H1 (cell line): ENCODE measurements at regions not wholly inside any gene's neighbourhood (a gene's known extent, or its start where the extent isn't known, plus 50 kb on each side); places are given as distances from the start of the nearest gene placed in this dataset.

Experiments
- CTCF ChIA-PET: fragments of 300-600 bp; sonication (Branson Sonifier 250); formaldehyde crosslinking; loops from one replicate; lab custom pipeline; 2021; ENCODE audit not compliant: partially characterized antibody; lab: Charles Lee
- POLR2A ChIA-PET: fragments of 300-600 bp; sonication (Branson Sonifier 250); formaldehyde crosslinking; loops from one replicate; lab custom pipeline; 2021; ENCODE audit warnings: inconsistent platforms; ENCODE audit not compliant: partially characterized antibody; lab: Charles Lee
- DNase-seq, 2 experiments: peaks; one replicate each; pipeline versions ENCODE4 v3.0.0 to v3.0.0-alpha.2; 2010 to 2022; ENCODE audit warnings: low spot score in 2 of 2, low read depth in 1 of 2, mixed read lengths in 1 of 2
- FAIRE-seq: peaks from 2 replicates; lab custom pipeline; 2011; peaks lifted over from hg19 to GRCh38; lab: Jason Lieb, UNC
- H2AFZ ChIP-seq: 2 replicates; pipeline ENCODE4 v1.8.1; 2012; ENCODE audit warnings: low read length, inconsistent platforms
- H2AK5ac ChIP-seq: 2 replicates; pipeline ENCODE4 v1.6.1; 2013; ENCODE audit warnings: low read depth, low read length
- H2BK120ac ChIP-seq: replicated peaks from 2 replicates; pipeline ENCODE3; 2013; ENCODE audit warnings: low read depth, low read length, inconsistent platforms
- H2BK12ac ChIP-seq: 2 replicates; pipeline ENCODE4 v1.6.1; 2013; ENCODE audit warnings: low read depth, low read length
- H2BK15ac ChIP-seq: 2 replicates; pipeline ENCODE4 v1.6.1; 2013; ENCODE audit warnings: low read length
- H2BK20ac ChIP-seq: 2 replicates; pipeline ENCODE4 v1.6.1; 2013; ENCODE audit warnings: low read length
- H2BK5ac ChIP-seq: 2 replicates; pipeline ENCODE4 v1.6.1; 2013; ENCODE audit warnings: low read depth, low read length
- H3K14ac ChIP-seq: 2 replicates; pipeline ENCODE4 v1.6.1; 2013; ENCODE audit warnings: inconsistent platforms; ENCODE audit not compliant: insufficient read length
- H3K18ac ChIP-seq: 2 replicates; pipeline ENCODE4 v1.6.1; 2013; ENCODE audit warnings: low read length; ENCODE audit errors: extremely low read depth
- H3K23ac ChIP-seq: 2 replicates; pipeline ENCODE4 v1.6.1; 2013; ENCODE audit warnings: inconsistent platforms; ENCODE audit not compliant: insufficient read length
- H3K23me2 ChIP-seq: 2 replicates; pipeline ENCODE4 v1.6.1; 2013; ENCODE audit warnings: low read depth, low read length
- H3K27ac ChIP-seq: 2 replicates; pipeline ENCODE4 v1.6.1; 2011; ENCODE audit warnings: low read depth, low read length, inconsistent platforms
- H3K27me3 ChIP-seq, 4 experiments: replicated peaks in 1 of 4; 1 replicate in 1 of 4; 2 replicates in 3 of 4; pipeline versions ENCODE4 v1.6.1 to v1.8.1; 2011 to 2013; ENCODE audit warnings: low read length in 3 of 4, mild to moderate bottlenecking in 3 of 4, inconsistent platforms in 2 of 4, mixed read lengths in 2 of 4, moderate library complexity in 1 of 4; ENCODE audit not compliant: control insufficient read depth in 3 of 4, insufficient read depth in 3 of 4; ENCODE audit errors: extremely low read depth in 1 of 4
- H3K36me3 ChIP-seq, 4 experiments: 2 replicates each; pipeline versions ENCODE4 v1.6.1 to v1.8.1; 2011 to 2013; ENCODE audit warnings: mild to moderate bottlenecking in 4 of 4, low read length in 3 of 4, moderate library complexity in 2 of 4, control low read depth in 1 of 4, inconsistent platforms in 1 of 4; ENCODE audit not compliant: insufficient read depth in 4 of 4, control insufficient read depth in 2 of 4
- H3K4ac ChIP-seq: replicated peaks from 2 replicates; pipeline ENCODE3; 2013; ENCODE audit warnings: low read length, low read depth, mixed read lengths, inconsistent platforms; ENCODE audit not compliant: insufficient read length
- H3K4me1 ChIP-seq, 4 experiments: replicated peaks in 1 of 4; 1 replicate in 1 of 4; 2 replicates in 3 of 4; pipeline versions ENCODE4 v1.6.1 to v1.8.1; 2011 to 2013; ENCODE audit warnings: low read length in 3 of 4, inconsistent platforms in 2 of 4, mixed read lengths in 1 of 4; ENCODE audit not compliant: insufficient read depth in 4 of 4, control insufficient read depth in 3 of 4
- H3K4me2 ChIP-seq, 2 experiments: 2 replicates each; pipeline versions ENCODE4 v1.6.1 to v1.8.1; 2011 to 2013; ENCODE audit warnings: low read depth in 2 of 2, low read length in 2 of 2, control low read depth in 1 of 2, inconsistent platforms in 1 of 2, mild to moderate bottlenecking in 1 of 2; ENCODE audit not compliant: insufficient read depth in 1 of 2
- H3K4me3 ChIP-seq, 4 experiments: fragments of 200-600, 300-600 bp in 1 of 4; sonication (generic), shearing (Covaris generic), sonication (Bioruptor Twin) in 1 of 4; 2 replicates each; pipeline versions ENCODE4 v1.5.1 to v1.8.1; 2011 to 2016; ENCODE audit warnings: low read length in 4 of 4, low read depth in 3 of 4, control low read depth in 2 of 4, inconsistent platforms in 2 of 4, mild to moderate bottlenecking in 2 of 4, mixed read lengths in 1 of 4, moderate library complexity in 1 of 4; ENCODE audit not compliant: insufficient read depth in 2 of 4; ENCODE audit errors: extremely low read depth in 1 of 4
- H3K56ac ChIP-seq: replicated peaks from 2 replicates; pipeline ENCODE3; 2013; ENCODE audit warnings: low read depth, mild to moderate bottlenecking, mixed read lengths, low read length, inconsistent platforms; ENCODE audit not compliant: insufficient read length
- H3K79me1 ChIP-seq: 2 replicates; pipeline ENCODE4 v1.6.1; 2013; ENCODE audit warnings: low read depth, low read length, control low read depth
- H3K79me2 ChIP-seq, 2 experiments: 2 replicates each; pipeline versions ENCODE4 v1.6.1 to v1.8.1; 2012 to 2013; ENCODE audit warnings: low read length in 2 of 2, mild to moderate bottlenecking in 2 of 2, inconsistent platforms in 1 of 2; ENCODE audit not compliant: insufficient read depth in 2 of 2, control insufficient read depth in 1 of 2
- H3K9ac ChIP-seq, 4 experiments: replicated peaks in 1 of 4; 1 replicate in 1 of 4; 2 replicates in 3 of 4; pipeline versions ENCODE4 v1.6.1 to v1.8.1; 2011 to 2013; ENCODE audit warnings: low read depth in 3 of 4, low read length in 3 of 4, control low read depth in 2 of 4, mild to moderate bottlenecking in 2 of 4, moderate library complexity in 2 of 4, inconsistent platforms in 1 of 4; ENCODE audit errors: extremely low read depth in 1 of 4
- H3K9me3 ChIP-seq, 2 experiments: 2 replicates each; pipeline versions ENCODE4 v1.6.1 to v1.8.1; 2012 to 2013; ENCODE audit warnings: mild to moderate bottlenecking in 2 of 2, moderate library complexity in 2 of 2, control low read depth in 1 of 2, inconsistent platforms in 1 of 2, low read depth in 1 of 2, low read length in 1 of 2, mixed read lengths in 1 of 2; ENCODE audit not compliant: insufficient read depth in 2 of 2
- H4K20me1 ChIP-seq, 2 experiments: replicated peaks in 1 of 2; 2 replicates each; pipeline versions ENCODE3 to v1.8.1; 2011 to 2013; ENCODE audit warnings: inconsistent platforms in 2 of 2, low read length in 2 of 2, mild to moderate bottlenecking in 1 of 2; ENCODE audit not compliant: insufficient read depth in 2 of 2, control insufficient read depth in 1 of 2
- H4K5ac ChIP-seq: 2 replicates; pipeline ENCODE4 v1.6.1; 2013; ENCODE audit warnings: low read length, low read depth, mixed read lengths, inconsistent platforms; ENCODE audit not compliant: insufficient read length
- H4K8ac ChIP-seq: 2 replicates; pipeline ENCODE4 v1.8.0; 2013; ENCODE audit warnings: mild to moderate bottlenecking, moderate library complexity, low read length, inconsistent platforms; ENCODE audit not compliant: insufficient read depth; ENCODE audit errors: extremely low read depth
- H4K91ac ChIP-seq: replicated peaks from 2 replicates; pipeline ENCODE3; 2013; ENCODE audit warnings: low read length, mixed read lengths, inconsistent platforms; ENCODE audit not compliant: insufficient read length
- CBX5 ChIP-seq: fragments of 300-800, 300-1000 bp; sonication (generic); IDR thresholded peaks from 2 replicates; pipeline ENCODE4 v1.7.1; 2016; ENCODE audit warnings: antibody characterized with exemption, low read length, low read depth
- CBX8 ChIP-seq: fragments of 300-800, 300-1000 bp; sonication (generic); IDR thresholded peaks from 2 replicates; pipeline ENCODE4 v1.7.1; 2016; ENCODE audit warnings: low read depth, low read length, borderline replicate concordance
- FOSL1 ChIP-seq: IDR thresholded peaks from 2 replicates; pipeline ENCODE4 v1.6.1; 2011; ENCODE audit warnings: mild to moderate bottlenecking, low read depth, low read length, moderate library complexity; ENCODE audit not compliant: insufficient read depth
- HDAC2 ChIP-seq, 2 experiments: fragments of 300-600 bp in 1 of 2; sonication (generic) in 1 of 2; IDR thresholded peaks; 2 replicates each; pipeline ENCODE4 v1.6.1; 2011 to 2012; ENCODE audit warnings: low read depth in 2 of 2, low read length in 2 of 2, mild to moderate bottlenecking in 2 of 2, moderate library complexity in 2 of 2, borderline replicate concordance in 1 of 2, inconsistent platforms in 1 of 2
- HDAC6 ChIP-seq: IDR thresholded peaks from one replicate; pipeline ENCODE4 v1.7.1; 2012; ENCODE audit warnings: low read depth, mild to moderate bottlenecking, inconsistent platforms, low read length, moderate library complexity
- JUN ChIP-seq: IDR thresholded peaks from 2 replicates; pipeline ENCODE4 v1.6.1; 2011; ENCODE audit warnings: low read depth, mild to moderate bottlenecking, improper control_type of control experiment, low read length
- MAFK ChIP-seq: IDR thresholded peaks from 2 replicates; pipeline ENCODE4 v1.6.1; 2012; ENCODE audit warnings: low read depth, mild to moderate bottlenecking, improper control_type of control experiment, low read length
- RBBP5 ChIP-seq: IDR thresholded peaks from 2 replicates; pipeline ENCODE4 v1.7.1; 2012; ENCODE audit warnings: low read depth, mild to moderate bottlenecking, inconsistent platforms, low read length, moderate library complexity, borderline replicate concordance
- TAF7 ChIP-seq: optimal IDR thresholded peaks from 2 replicates; pipeline ENCODE3; 2011; ENCODE audit warnings: low read depth, mild to moderate bottlenecking, inconsistent platforms, low read length, moderate library complexity, borderline replicate concordance
- WGBS, 2 experiments: shearing (Covaris generic) in 1 of 2; methylation state at CpG; one replicate each; pipeline versions ENCODE4 v1.1.6 to v1.1.7; 2013 to 2015; ENCODE audit warnings: low lambda C conversion rate in 2 of 2, mixed read lengths in 2 of 2, inconsistent platforms in 1 of 2, low coverage in 1 of 2, missing lambda C conversion rate in 1 of 2; ENCODE audit not compliant: insufficient replicate concordance in 2 of 2, insufficient coverage in 1 of 2, insufficient read length in 1 of 2; ENCODE audit errors: extremely low coverage in 1 of 2, missing lambda C conversion rate in 1 of 2; 5-methylcytosine and 5-hydroxymethylcytosine counted together
- TF ChIP-seq, protein P1 (sequence below): IDR thresholded peaks from 2 replicates; pipeline ENCODE4 v1.6.1; 2012; ENCODE audit warnings: low read length, inconsistent platforms

DNA sequence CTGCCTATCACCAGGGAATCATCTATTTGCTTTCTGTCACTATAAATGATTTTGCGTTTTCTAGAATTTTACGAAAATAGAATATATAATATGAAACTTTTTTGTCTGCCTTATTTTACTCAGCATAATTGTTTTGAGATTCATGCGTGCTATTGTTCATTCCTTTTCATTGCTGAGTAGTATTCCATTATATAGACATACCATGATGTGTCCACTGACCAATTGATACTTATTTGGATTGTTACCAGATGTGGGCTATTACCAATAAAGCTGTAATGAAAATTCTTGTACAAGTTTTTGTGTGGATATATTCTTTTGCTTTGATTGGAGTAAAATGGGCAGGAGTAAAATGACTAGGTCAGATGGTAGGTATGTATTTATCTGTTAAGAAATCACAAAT is 390.7 kb upstream of the EMCN start:
- H2AFZ ChIP-seq: no peak overlapping the region
- DNase-seq (no peak), FAIRE-seq (no peak)
- no peak overlapping the region for H2BK15ac ChIP-seq
- CTCF ChIA-PET: interaction anchor here (0.6 kb wide), 1 partner anchor 34 kb away, joined by 3 read pairs; no protein-coding TSS in a partner anchor
- peaks cover 0 to 2% (median under 1%) of the 10 kb centered on the region in 4 experiments; a peak in 2 of 7 replicates for H3K4me1 ChIP-seq
- H3K14ac ChIP-seq: no peak overlapping the region
- no peaks in the 10 kb centered on the region for H3K27me3 ChIP-seq
- no peak overlapping the region for H2BK20ac ChIP-seq
- POLR2A ChIA-PET: no interaction called here
- H3K36me3 ChIP-seq: no peaks in the 10 kb centered on the region
- no peak overlapping the region for H3K27ac ChIP-seq
- H3K23me2 ChIP-seq: no peaks in the 10 kb centered on the region
- H3K79me2 ChIP-seq: no peaks in the 10 kb centered on the region
- H4K20me1 ChIP-seq: no peaks in the 10 kb centered on the region
- no peak overlapping the region for H2BK120ac ChIP-seq
- H4K5ac ChIP-seq: no peak overlapping the region
- no peak overlapping the region for H3K56ac ChIP-seq
- no peak overlapping the region for H3K23ac ChIP-seq
- no peaks in the 10 kb centered on the region for H3K79me1 ChIP-seq
- H3K4me3 ChIP-seq: no peak overlapping the region
- no peak overlapping the region for H2BK5ac ChIP-seq
- WGBS, 2 experiments: 89% methylated on average over 3 of the region's 3 CpGs; no CpG with 5 or more reads in 1 of the 2 experiments
- no peak overlapping the region for H3K4ac ChIP-seq
- H2AK5ac ChIP-seq: no peak overlapping the region
- H4K8ac ChIP-seq: no peak overlapping the region
- no peak overlapping the region for H3K4me2 ChIP-seq
- H2BK12ac ChIP-seq: no peak overlapping the region
- no peaks in the 10 kb centered on the region for H3K9me3 ChIP-seq
- H3K18ac ChIP-seq: no peak overlapping the region
- H3K9ac ChIP-seq: no peak overlapping the region
- H4K91ac ChIP-seq: no peak overlapping the region
- no peak for TF ChIP-seq JUN
- TF ChIP-seq, protein P1, sequence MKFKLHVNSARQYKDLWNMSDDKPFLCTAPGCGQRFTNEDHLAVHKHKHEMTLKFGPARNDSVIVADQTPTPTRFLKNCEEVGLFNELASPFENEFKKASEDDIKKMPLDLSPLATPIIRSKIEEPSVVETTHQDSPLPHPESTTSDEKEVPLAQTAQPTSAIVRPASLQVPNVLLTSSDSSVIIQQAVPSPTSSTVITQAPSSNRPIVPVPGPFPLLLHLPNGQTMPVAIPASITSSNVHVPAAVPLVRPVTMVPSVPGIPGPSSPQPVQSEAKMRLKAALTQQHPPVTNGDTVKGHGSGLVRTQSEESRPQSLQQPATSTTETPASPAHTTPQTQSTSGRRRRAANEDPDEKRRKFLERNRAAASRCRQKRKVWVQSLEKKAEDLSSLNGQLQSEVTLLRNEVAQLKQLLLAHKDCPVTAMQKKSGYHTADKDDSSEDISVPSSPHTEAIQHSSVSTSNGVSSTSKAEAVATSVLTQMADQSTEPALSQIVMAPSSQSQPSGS: no peak
- TF ChIP-seq MAFK: no peak
- no peak for TF ChIP-seq TAF7
- no peak for TF ChIP-seq HDAC2 (IDR thresholded peaks at IDR 0.05; ENCODE audit: borderline replicate concordance in 1 of 2, low read depth in 2 of 2, low read length in 2 of 2)
- no peak for TF ChIP-seq FOSL1
- TF ChIP-seq RBBP5: no peak
- TF ChIP-seq CBX5: no peak
- no peak for TF ChIP-seq CBX8
- no peak for TF ChIP-seq HDAC6
